ENCODE measurements at regions not wholly inside any gene's neighbourhood (a gene's known extent, or its start where the extent isn't known, plus 50 kb on each side); places are given as distances from the start of the nearest gene placed in this dataset.
"Not testable (repeated sequence)": the region's sequence is repeated elsewhere in the genome, so short reads cannot be mapped to it uniquely, and the experiment has no call there.

DNA sequence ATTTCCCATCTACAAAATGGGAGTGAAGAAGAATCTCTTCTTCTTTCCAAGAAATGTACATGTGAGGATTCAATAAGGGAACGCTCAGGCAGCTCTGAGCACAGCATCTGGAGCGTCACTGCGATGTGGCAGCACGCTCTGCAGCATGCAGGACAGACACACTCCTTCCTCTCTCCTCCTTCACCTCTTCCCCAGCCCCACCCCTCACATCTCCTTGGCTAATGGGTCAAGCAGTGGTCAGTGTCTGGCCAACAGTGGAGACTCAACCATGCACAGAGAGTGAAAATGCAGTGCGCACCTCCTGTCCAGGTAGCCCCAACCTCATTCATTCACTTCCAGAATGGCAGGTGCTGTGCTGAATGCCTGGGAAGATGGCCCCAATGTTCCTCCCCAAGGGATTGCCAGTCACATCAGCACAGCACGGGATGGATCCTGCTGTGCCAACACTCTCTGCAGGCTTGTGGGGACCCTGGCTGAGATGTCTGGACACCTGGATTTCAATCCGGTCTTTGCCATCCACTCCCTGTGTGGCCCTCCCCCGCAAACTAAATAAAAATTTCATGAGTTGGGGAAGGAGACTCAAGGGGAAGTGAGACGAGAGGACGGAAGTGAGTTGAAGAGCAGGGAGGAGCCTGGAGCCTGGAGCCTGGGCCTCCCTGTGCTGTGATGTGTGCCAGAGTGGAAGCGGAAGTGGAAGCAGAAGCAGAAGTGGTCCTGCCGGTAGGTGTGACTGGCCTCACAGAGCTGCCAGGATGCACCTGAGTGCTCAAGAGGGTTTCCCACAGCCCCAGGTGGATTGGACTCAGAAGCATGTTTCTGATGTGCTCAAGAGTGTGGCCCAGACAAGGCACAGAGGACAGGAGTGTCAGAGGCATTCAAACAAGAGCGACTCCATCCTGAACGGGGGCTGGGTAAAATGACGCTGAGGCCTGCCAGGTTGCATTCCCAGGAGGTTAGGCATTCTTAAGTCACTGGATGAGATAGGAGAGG lies 163.9 kb downstream of the SMAD6 start:
- DNase-seq = no peak

DNA sequence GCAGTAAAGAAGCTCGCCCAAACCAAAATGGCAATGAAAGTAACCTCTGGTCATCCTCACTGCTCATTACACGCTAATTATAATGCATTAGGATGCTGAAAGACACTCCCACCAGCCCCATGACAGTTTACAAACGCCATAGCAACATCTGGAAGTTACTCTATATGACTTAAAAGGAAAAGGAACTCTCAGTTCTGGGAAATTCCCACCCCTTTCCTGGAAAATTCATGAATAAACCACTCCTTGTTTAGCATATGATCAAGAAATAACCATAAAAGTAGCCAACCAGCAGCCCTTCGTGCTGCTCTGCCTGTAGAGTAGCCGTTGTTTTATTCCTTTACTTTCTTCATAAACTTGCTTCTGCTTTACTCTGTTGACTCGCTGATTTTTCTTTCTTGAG lies 164.6 kb downstream of the SMAD6 start:
- no peak for DNase-seq

DNA sequence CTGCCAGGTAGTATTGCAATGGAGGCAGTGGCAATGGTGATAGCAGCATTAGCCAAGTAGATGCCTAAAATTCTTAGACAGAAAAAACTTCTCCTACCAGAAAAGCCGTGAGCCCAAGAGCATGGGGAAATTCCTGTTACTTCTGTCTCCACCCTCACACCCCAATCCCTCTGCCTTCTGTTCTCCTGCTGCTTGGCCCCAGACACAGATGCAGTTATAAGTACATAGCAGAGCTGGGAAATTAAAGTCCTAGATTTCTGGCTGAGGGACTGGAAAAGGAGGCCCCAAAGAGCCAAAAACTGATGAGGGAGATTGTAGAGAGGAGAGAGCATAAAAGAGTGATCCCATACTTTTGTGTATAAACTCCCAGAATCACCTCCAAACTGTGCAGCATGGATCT lies 166.9 kb downstream of the SMAD6 start:
- DNase-seq = no peak

GRCh38 chr15:66870880-66871388 lies 168.9 kb downstream of the SMAD6 start:
- no peak for DNase-seq

DNA sequence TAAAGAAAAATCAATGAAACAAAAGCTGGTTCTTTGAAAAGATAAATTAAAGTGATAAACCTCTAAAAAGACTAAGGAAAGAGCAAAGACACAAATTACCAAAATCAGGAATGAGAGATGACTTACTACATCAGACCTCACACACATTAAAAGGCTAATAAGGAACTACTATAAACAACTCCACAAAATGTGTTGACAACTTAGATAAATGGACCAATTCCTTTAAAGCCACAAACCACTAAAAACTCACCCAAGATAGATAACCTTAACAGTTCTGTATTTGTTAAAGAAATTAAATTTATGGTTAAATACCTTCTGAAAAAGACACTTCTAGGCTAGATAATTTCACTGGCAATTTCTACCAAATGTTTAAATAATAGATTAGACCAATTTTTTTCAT lies 170.4 kb downstream of the SMAD6 start:
- DNase-seq = no peak

GRCh38 chr15:66873331-66873730 lies 171.3 kb downstream of the SMAD6 start:
- not testable (repeated sequence) for DNase-seq

- DNase-seq = no peak
Observed at GRCh38 chr15:66873856-66874255, 171.8 kb downstream of the SMAD6 start.

- no peak for DNase-seq
Observed at GRCh38 chr15:66875588-66876420, 173.8 kb downstream of the SMAD6 start.

DNA sequence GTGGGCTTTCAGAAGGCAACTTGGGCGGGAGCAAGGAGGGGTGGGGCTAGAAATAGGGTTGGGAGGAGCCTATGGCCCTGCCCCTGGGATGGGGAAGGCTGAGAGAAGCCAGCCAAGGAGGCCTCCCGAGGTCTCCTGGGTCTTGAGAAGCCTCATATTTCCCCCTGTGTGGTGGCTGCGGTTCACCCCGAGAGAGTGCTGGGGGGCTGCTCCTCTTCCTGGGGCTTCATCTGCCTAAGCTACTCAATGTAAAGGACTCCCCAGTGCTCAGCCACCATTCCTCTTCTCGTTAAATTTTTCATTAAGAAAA lies 174.3 kb downstream of the SMAD6 start:
- DNase-seq = no peak

- DNase-seq = no peak
Observed at GRCh38 chr15:66876731-66877476, 174.9 kb downstream of the SMAD6 start.

DNA sequence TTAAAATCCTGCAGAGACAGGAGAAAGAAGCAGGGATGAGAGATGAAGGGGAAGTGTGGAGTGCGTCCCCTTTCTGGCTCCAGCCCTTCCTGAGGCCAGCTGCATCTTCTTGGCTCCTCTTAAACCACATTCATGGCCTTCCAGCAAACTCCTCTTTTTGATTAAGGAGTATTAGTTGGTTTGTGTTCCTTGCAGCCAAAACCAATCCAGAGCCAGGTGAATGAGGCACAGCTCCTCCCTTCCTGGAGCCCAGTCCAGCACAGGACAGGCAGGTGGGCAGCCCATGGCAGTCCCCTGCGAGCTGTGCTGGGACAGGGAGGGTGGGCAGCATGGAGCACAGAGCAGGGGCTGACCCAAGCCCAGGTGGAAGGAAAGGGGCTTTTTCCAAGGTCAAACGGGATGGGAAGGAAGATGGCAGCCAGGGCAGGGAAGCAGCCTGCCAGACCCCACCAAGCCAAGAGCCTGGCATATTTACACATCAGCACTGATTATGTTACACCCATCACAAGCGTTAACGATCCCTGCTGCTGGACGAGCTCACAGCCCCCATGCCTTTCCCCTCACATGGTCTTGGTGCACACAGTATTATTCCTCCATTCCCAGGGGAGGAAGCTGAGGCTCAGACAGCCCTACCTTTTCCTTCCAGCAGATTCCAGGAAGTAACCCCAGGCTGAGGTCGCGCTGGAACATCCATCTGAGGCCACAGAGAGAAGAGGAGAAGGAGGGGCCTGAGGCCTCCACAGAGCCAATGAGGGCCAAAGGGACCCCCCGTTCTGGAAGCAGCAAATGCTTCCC lies 175.6 kb downstream of the SMAD6 start:
- no peak for DNase-seq

- DNase-seq = no peak
Observed at GRCh38 chr15:66878761-66879160, 176.7 kb downstream of the SMAD6 start.

DNA sequence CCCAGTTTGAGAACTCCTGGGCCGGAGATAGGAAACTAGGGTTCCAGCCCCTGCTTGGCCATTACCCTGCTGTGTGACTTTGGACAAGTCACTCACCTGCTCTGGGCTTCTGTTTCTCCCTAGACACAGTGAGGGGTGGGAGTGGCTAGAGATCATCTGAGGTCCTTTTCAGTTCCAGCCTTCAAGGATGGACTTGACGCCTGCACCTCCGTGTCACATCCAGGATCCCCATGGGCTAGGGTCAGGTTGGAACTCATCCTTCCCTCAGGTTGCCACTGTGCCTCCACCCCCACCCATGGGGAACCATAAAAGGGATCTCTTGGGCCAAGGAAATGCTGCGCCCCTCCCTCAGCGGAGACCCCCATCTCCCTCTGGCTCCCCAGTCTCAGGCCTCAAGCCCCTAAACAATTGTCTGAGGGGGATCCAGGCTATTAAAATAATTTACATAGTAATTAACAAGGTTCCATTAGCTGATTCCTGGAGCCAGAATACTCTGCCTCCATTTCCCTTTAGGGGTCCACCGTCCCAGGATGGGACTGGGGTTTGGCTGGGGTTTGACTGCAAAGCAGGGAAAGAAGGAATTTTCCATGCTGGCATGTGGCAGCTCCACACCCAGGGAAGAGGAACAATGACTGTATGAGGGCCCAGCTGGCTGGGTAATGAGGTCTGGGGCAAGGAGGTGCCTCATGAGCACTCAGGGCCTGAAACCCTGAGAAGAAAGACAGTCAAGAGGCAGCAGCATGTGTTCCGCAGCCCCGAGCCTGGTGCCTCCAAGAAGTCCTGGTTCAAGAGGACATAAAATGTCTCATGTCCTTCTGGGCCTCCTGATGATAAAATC lies 177.7 kb downstream of the SMAD6 start:
- no peak for DNase-seq

- no peak for DNase-seq
Observed at GRCh38 chr15:66880380-66881155, 178.5 kb downstream of the SMAD6 start.

DNA sequence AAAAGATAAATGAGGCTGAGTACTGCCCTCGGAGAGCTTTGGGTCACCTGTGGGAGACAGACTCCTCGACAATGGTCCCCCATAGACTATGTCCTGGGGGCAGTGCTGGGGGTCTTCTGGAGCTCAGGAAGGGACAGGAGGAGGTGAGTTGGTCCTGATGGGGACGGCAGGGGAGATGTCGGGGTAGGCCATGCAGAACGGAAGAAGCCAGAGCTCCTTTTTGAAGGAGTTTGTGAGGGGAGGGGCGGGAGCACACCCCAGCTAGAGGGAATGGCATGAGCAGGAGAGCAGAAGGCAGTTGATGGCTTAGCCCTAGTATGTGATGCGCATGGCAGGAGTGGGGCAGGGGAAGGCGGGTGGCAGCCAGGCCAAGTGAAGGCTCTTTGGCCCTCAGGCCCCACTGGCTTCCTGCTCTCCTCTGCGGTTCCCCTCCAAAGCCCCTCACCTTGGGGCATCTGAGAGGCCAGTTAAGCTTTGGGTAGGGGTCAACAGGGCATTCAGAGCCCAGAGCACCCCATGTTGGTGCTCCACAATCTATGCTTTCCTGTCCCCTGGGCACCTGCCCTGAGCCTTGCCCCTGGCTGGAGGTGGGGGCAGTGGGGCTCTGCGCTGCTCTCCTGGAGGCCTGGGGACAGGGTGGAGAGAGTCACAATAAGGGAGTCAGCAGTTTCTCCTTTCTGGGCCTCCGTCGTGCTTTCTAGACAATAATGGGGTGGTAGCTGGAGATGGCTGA lies 179.3 kb downstream of the SMAD6 start:
- DNase-seq = no peak

DNA sequence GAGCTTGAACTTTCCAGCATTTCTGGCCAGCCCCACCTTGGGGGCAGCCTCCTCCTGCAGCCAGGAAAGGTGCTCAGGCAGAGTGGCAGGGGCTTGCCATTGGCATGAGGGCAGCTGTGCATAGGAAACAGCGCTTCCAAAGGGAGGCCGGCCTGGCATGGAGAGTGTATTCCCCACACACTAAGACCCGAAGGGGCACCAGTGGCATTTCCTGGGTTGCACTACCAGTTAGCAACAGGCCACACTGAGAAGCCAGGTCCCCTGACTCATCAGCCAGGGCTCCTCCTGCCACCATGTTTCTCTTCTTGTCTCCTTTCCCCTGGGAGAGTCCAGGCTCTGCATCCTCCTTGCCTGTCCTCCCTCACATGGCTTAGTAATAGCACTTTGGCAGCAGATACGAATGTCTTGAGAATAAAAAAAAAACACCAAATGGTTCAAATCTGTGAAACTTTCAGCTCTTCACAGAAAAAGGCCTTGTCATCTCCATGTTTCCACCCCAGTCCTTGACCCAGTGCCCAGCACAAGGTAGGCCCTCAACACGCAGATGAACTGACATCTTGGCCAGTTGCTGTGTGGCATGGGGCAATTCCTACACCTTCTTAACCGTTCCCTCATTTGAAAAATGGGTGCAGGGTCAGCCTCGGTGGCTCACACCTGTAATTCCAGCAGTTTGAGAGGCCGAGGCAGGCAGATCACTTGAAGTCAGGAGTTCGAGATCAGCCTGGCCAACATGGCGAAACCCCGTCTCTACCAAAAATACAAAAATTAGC lies 180.4 kb downstream of the SMAD6 start:
- DNase-seq = no peak

- no peak for DNase-seq
Observed at GRCh38 chr15:66883284-66883911, 181.4 kb downstream of the SMAD6 start.

DNA sequence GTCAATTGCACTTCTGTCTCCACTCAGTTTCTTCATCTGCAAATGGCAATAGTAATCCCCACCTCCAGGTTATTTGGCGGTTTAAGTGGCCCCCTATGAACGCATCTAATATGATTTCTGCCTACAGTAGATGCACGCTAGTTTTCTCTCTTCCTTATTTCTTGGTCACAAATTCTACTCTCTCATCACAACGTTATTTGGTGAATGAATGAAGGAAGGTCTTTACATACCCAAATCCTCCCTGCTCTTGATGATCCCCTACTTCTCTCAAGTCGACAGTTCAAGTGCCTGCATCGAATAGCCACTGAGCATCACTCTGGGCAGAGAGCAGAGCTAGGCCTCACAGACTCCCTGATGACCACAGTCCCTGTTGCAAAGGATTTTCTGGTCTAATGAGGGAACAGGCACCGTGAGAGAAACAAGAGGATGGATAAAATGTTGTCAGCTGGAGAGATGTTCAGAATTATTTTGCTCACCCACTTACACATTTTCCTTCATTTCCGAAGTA lies 181.2 kb upstream of the SMAD3 start:
- no peak for DNase-seq
